HG02938 (cell line): ENCODE measurements at regions not wholly inside any gene's neighbourhood (a gene's known extent, or its start where the extent isn't known, plus 50 kb on each side); places are given as distances from the start of the nearest gene placed in this dataset.
"Not testable (repeated sequence)": the region's sequence is repeated elsewhere in the genome, so short reads cannot be mapped to it uniquely, and the experiment has no call there.

Experiments used
- ATAC-seq: cut with Tn5 transposase; IDR thresholded peaks from one replicate; pipeline ENCODE4 v1.9.1; 2021; ENCODE audit warnings: mild to moderate bottlenecking, moderate library complexity; ENCODE audit not compliant: unreplicated experiment

GRCh38 chr7:69217516-69218350 is 380.5 kb upstream of the AUTS2 start:
- ATAC-seq: no peak

GRCh38 chr7:69218576-69218975 is 379.7 kb upstream of the AUTS2 start:
- ATAC-seq: no peak

- no peak for ATAC-seq
Observed at GRCh38 chr7:69219381-69219780, 378.9 kb upstream of the AUTS2 start.

GRCh38 chr7:69225259-69225943 is 372.9 kb upstream of the AUTS2 start:
- ATAC-seq: no peak

- ATAC-seq: no peak
Observed at GRCh38 chr7:69228212-69228811, 370.0 kb upstream of the AUTS2 start.

- ATAC-seq: no peak
Observed at GRCh38 chr7:69232445-69233376, 365.6 kb upstream of the AUTS2 start.

GRCh38 chr7:69237541-69237940 is 360.7 kb upstream of the AUTS2 start:
- no peak for ATAC-seq

- no peak for ATAC-seq
Observed at GRCh38 chr7:69243016-69243415, 355.3 kb upstream of the AUTS2 start.

GRCh38 chr7:69244701-69245100 is 353.6 kb upstream of the AUTS2 start:
- no peak for ATAC-seq

- no peak for ATAC-seq
Observed at GRCh38 chr7:69245646-69246045, 352.6 kb upstream of the AUTS2 start.

- ATAC-seq: no peak
Observed at GRCh38 chr7:69246758-69247157, 351.5 kb upstream of the AUTS2 start.

GRCh38 chr7:69248382-69248828 is 349.9 kb upstream of the AUTS2 start:
- not testable (repeated sequence) for ATAC-seq

- no peak for ATAC-seq
Observed at GRCh38 chr7:69250958-69251357, 347.3 kb upstream of the AUTS2 start.

- no peak for ATAC-seq
Observed at GRCh38 chr7:69254643-69255042, 343.6 kb upstream of the AUTS2 start.

- ATAC-seq: no peak
Observed at GRCh38 chr7:69256634-69257081, 341.6 kb upstream of the AUTS2 start.

GRCh38 chr7:69257592-69257991 is 340.7 kb upstream of the AUTS2 start:
- no peak for ATAC-seq

GRCh38 chr7:69259445-69259844 is 338.8 kb upstream of the AUTS2 start:
- no peak for ATAC-seq

- ATAC-seq: no peak
Observed at GRCh38 chr7:69260023-69260422, 338.3 kb upstream of the AUTS2 start.

- ATAC-seq: no peak
Observed at GRCh38 chr7:69263550-69263949, 334.7 kb upstream of the AUTS2 start.

GRCh38 chr7:69269806-69270205 is 328.5 kb upstream of the AUTS2 start:
- no peak for ATAC-seq

GRCh38 chr7:69272101-69272500 is 326.2 kb upstream of the AUTS2 start:
- ATAC-seq: no peak
